HepG2 (cell line): ENCODE measurements at regions not wholly inside any gene's neighbourhood (a gene's known extent, or its start where the extent isn't known, plus 50 kb on each side); places are given as distances from the start of the nearest gene placed in this dataset.

Source experiments
- ATAC-seq: fragments of 200-7000 bp; cut with Tn5 transposase; 3 replicates; pipeline ENCODE4 v1.9.1; 2020; ENCODE audit warnings: mild to moderate bottlenecking, moderate library complexity
- BruUV-seq: library from RNA; stranded (reverse); fragments of 400-500 nt; replicated peaks from 2 replicates; lab custom pipeline; 2021; lab: Mats Ljungman, UMichigan
- CTCF ChIA-PET: fragments of 300-600 bp; formaldehyde crosslinking; extraction: SDS; loops from one replicate; lab custom pipeline; 2021; ENCODE audit warnings: low total read pairs, inconsistent platforms, low intra/inter-chr PET ratio; lab: Yijun Ruan, JAX
- POLR2A ChIA-PET: fragments of 350-600 bp; sonication (Branson Sonifier 250); formaldehyde crosslinking; loops from one replicate; lab custom pipeline; 2020; ENCODE audit warnings: antibody characterized with exemption, inconsistent platforms; lab: Yijun Ruan, JAX
- DNase-seq: peaks from one replicate; pipeline ENCODE4 v3.0.0-alpha.2; 2015; ENCODE audit warnings: low spot score
- FAIRE-seq: peaks from 3 replicates; lab custom pipeline; 2011; peaks lifted over from hg19 to GRCh38; lab: Jason Lieb, UNC
- H2AFZ ChIP-seq: one replicate; pipeline ENCODE4 v1.6.1; 2011; ENCODE audit warnings: low read length, inconsistent platforms
- H3K27ac ChIP-seq: fragments of 300-600 bp; 3 replicates; pipeline ENCODE4 v1.8.0; 2011; ENCODE audit warnings: mixed run types, mild to moderate bottlenecking, mixed read lengths, low read length, inconsistent platforms; ENCODE audit not compliant: insufficient read depth; ENCODE audit errors: extremely low read length
- H3K27me3 ChIP-seq, 2 experiments: fragments of 200-600 bp in 1 of 2; 2 replicates in 1 of 2; 3 replicates in 1 of 2; pipeline versions ENCODE4 v1.6.0 to v1.8.0; 2011; ENCODE audit warnings: low read length in 2 of 2, mild to moderate bottlenecking in 2 of 2, moderate library complexity in 2 of 2, inconsistent platforms in 1 of 2; ENCODE audit not compliant: insufficient read depth in 2 of 2, control insufficient read depth in 1 of 2
- H3K36me3 ChIP-seq, 2 experiments: fragments of 200-600 bp in 1 of 2; replicated peaks in 1 of 2; 2 replicates in 1 of 2; 3 replicates in 1 of 2; pipeline versions ENCODE4 v1.5.1 to v1.8.0; 2011; ENCODE audit warnings: low read length in 2 of 2, inconsistent platforms in 1 of 2; ENCODE audit not compliant: insufficient read depth in 2 of 2, control insufficient read depth in 1 of 2
- H3K4me1 ChIP-seq: 2 replicates; pipeline ENCODE4 v1.5.1; 2012; ENCODE audit warnings: low read length, inconsistent platforms; ENCODE audit not compliant: insufficient read depth
- H3K4me2 ChIP-seq: 2 replicates; pipeline ENCODE4 v1.6.0; 2011; ENCODE audit warnings: low read depth, low read length, inconsistent platforms
- H3K4me3 ChIP-seq, 3 experiments: fragments of 200-600 bp in 1 of 3; sonication (generic), shearing (Covaris generic) in 1 of 3; replicated peaks in 1 of 3; 2 replicates each; pipeline ENCODE4 v1.5.1; 2011 to 2016; ENCODE audit warnings: low read length in 3 of 3, inconsistent platforms in 2 of 3, low read depth in 2 of 3, mild to moderate bottlenecking in 2 of 3, control low read depth in 1 of 3, mixed read lengths in 1 of 3; ENCODE audit not compliant: insufficient read depth in 1 of 3
- H3K79me2 ChIP-seq: one replicate; pipeline ENCODE4 v1.6.1; 2011; ENCODE audit warnings: low read length, inconsistent platforms; ENCODE audit not compliant: insufficient read depth
- H3K9ac ChIP-seq: 2 replicates; pipeline ENCODE4 v1.6.0; 2011; ENCODE audit warnings: mild to moderate bottlenecking, low read depth, low read length, inconsistent platforms; ENCODE audit not compliant: insufficient read depth
- H3K9me3 ChIP-seq: 2 replicates; pipeline ENCODE4 v1.5.1; 2012; ENCODE audit warnings: mild to moderate bottlenecking, low read length
- H4K20me1 ChIP-seq: 2 replicates; pipeline ENCODE4 v1.6.0; 2011; ENCODE audit warnings: inconsistent platforms, mild to moderate bottlenecking, low read length, moderate library complexity; ENCODE audit not compliant: insufficient read depth
- ARID4A ChIP-seq: sonication (generic); formaldehyde crosslinking; IDR thresholded peaks from 2 replicates; pipeline ENCODE4 v1.5.0; 2020; ENCODE audit warnings: mild to moderate bottlenecking, missing genetic modification reagents, borderline replicate concordance
- ATF7 ChIP-seq, 2 experiments: fragments of 450-650 bp in 1 of 2; sonication (generic) in 1 of 2; formaldehyde crosslinking in 1 of 2; IDR thresholded peaks; 2 replicates each; pipeline versions ENCODE4 v1.4.0 to v1.6.1; 2016 to 2020; ENCODE audit warnings: antibody characterized with exemption in 1 of 2, mild to moderate bottlenecking in 1 of 2, missing genetic modification reagents in 1 of 2
- POLR2G ChIP-seq: fragments of 200-400 bp; formaldehyde crosslinking; IDR thresholded peaks from 2 replicates; pipeline ENCODE4 v1.6.1; 2018; ENCODE audit warnings: mild to moderate bottlenecking, low read depth, low read length, moderate library complexity
- ZNF768 ChIP-seq: sonication (generic); formaldehyde crosslinking; IDR thresholded peaks from 2 replicates; pipeline ENCODE4 v1.4.0; 2020; ENCODE audit warnings: missing genetic modification reagents
- WGBS: methylation state at CpG from one replicate; pipeline ENCODE4 v1.1.6; 2017; ENCODE audit warnings: low lambda C conversion rate; 5-methylcytosine and 5-hydroxymethylcytosine counted together
- in situ Hi-C: cut with HindIII; loops from 2 replicates; pipeline ENCODE4 v1.10.0; 2017; ENCODE audit warnings: low pct_unique_long_range_greater_than_20kb; ENCODE audit not compliant: extremely low pct_ligation_motif_present
- intact Hi-C: fragments of 100-400 bp; cut with micrococcal nuclease; formaldehyde crosslinking; loops from one replicate; pipeline ENCODE4 v1.10.0; 2022; ENCODE audit not compliant: unreplicated experiment

- no peak overlapping the region for H2AFZ ChIP-seq
- in situ Hi-C loops: no loop called here
- WGBS: 86% methylated on average over 2 of the region's 2 CpGs
Observed at GRCh38 chr7:13044309-13044708, 356.9 kb downstream of the ARL4A start.

GRCh38 chr7:13047061-13047460 is 359.6 kb downstream of the ARL4A start:
- Histone ChIP-seq H3K4me1 (peaks cover 25% of the 10 kb centered on the region), H3K36me3 (no peaks in the 10 kb centered on the region), H3K27ac (no peak overlapping the region), H3K79me2 (no peaks in the 10 kb centered on the region), H2AFZ (no peak overlapping the region), H3K4me3 (no peak overlapping the region), H3K4me2 (no peak overlapping the region), H3K9ac (no peak overlapping the region), H4K20me1 (no peaks in the 10 kb centered on the region), H3K27me3 (no peaks in the 10 kb centered on the region), H3K9me3 (no peaks in the 10 kb centered on the region)
- in situ Hi-C loops: no loop called here
- intact Hi-C loops: no loop called here
- WGBS: 73% methylated on average over 4 of the region's 4 CpGs
- DNase-seq (no peak), FAIRE-seq (no peak), ATAC-seq (no peak)
- CTCF ChIA-PET: no interaction called here
- no TSS peak for BruUV-seq
- POLR2A ChIA-PET: no interaction called here
- peak; percentile 37; the same call in 1 of the 2 replicates for TF ChIP-seq ZNF768
- no peak for TF ChIP-seq ARID4A

More at GRCh38 chr7:13044309-13044708, 356.9 kb downstream of the ARL4A start:
- Histone ChIP-seq H3K79me2 (no peaks in the 10 kb centered on the region), H3K4me2 (no peak overlapping the region), H3K27me3 (no peaks in the 10 kb centered on the region), H3K4me3 (no peak overlapping the region), H3K9ac (no peak overlapping the region), H3K36me3 (no peaks in the 10 kb centered on the region), H4K20me1 (no peaks in the 10 kb centered on the region), H3K9me3 (no peaks in the 10 kb centered on the region), H3K27ac (no peak overlapping the region), H3K4me1 (peaks cover 19% of the 10 kb centered on the region)
- TF ChIP-seq POLR2G: no peak
- TF ChIP-seq ATF7 (IDR thresholded peaks at IDR 0.05): peak; percentile 71
- no peak for TF ChIP-seq ATF7 (CRISPR knock-in tag; IDR thresholded peaks at IDR 0.05)
- no peak for ATAC-seq
- CTCF ChIA-PET: no interaction called here
- DNase-seq: no peak
- intact Hi-C loops: no loop called here
- POLR2A ChIA-PET: no interaction called here
- no TSS peak for BruUV-seq
- FAIRE-seq: no peak
